GM12872 (cell line): ENCODE measurements at regions not wholly inside any gene's neighbourhood (a gene's known extent, or its start where the extent isn't known, plus 50 kb on each side); places are given as distances from the start of the nearest gene placed in this dataset.

Experiments used
- TF ChIP-seq, protein P1 (sequence below): IDR thresholded peaks from 3 replicates; pipeline ENCODE4 v1.5.1; 2011; ENCODE audit warnings: low read depth, mild to moderate bottlenecking, low read length, moderate library complexity; ENCODE audit not compliant: insufficient read depth

DNA sequence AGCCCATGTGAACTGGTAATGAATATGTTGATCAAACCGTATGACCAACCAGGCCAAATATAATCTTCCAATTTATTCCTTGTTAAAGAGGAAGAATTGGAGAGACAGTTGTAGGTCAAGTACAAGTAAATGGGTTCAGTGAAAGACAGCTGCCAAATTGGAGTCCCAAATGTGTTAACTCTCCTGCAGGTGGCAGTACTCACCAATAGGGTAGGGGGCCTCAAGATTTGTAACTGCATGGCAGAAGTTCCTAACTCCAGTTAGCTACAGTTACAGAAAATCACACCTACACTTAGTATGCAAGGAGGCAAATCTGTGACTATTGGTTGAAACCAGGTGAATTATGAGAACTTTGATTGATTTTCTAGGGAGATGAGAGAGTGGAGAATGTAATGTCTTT is 278.0 kb downstream of the ZBBX start:
- TF ChIP-seq, protein P1, sequence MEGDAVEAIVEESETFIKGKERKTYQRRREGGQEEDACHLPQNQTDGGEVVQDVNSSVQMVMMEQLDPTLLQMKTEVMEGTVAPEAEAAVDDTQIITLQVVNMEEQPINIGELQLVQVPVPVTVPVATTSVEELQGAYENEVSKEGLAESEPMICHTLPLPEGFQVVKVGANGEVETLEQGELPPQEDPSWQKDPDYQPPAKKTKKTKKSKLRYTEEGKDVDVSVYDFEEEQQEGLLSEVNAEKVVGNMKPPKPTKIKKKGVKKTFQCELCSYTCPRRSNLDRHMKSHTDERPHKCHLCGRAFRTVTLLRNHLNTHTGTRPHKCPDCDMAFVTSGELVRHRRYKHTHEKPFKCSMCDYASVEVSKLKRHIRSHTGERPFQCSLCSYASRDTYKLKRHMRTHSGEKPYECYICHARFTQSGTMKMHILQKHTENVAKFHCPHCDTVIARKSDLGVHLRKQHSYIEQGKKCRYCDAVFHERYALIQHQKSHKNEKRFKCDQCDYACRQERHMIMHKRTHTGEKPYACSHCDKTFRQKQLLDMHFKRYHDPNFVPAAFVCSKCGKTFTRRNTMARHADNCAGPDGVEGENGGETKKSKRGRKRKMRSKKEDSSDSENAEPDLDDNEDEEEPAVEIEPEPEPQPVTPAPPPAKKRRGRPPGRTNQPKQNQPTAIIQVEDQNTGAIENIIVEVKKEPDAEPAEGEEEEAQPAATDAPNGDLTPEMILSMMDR, result peak; percentile 39; the same call in 1 of the 3 replicates

DNA sequence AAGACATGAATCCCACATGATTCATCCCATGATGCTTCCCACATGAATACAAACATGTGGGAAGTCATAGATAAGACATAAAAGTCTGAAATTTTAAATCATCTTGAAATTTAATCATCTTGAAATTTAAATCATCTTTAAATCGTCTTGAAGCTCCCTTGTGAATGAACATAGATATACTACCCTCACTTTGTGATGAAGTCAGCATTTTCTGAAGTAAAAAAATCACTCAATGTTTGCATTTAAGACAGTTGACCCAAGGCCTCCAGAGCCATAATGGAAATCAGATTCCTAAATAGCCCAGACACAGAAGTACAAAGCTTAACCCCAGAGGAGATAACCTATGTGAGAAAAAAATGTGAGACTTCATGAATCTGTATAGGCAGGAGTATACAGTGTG is 279.4 kb downstream of the ZBBX start:
- TF ChIP-seq, protein P1, result no peak

DNA sequence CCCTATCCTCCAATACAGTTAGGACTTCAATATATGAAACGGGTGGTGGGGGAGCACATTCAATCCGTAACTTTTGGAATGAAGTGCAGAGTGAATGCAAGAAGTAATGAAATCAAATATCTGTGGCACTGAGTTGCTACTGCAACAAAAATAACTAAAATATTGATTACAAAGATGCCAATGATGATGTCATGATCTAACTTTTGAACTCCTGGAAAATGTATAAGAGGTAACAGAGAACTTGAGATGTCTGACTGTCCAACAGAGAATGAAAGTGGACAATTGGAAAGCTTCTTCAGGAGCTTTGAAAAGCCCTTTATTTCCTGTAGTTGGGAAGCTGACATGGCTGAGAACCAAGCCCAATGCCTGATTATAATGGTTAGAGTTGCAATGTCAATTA is 279.9 kb downstream of the ZBBX start:
- TF ChIP-seq, protein P1, result no peak

DNA sequence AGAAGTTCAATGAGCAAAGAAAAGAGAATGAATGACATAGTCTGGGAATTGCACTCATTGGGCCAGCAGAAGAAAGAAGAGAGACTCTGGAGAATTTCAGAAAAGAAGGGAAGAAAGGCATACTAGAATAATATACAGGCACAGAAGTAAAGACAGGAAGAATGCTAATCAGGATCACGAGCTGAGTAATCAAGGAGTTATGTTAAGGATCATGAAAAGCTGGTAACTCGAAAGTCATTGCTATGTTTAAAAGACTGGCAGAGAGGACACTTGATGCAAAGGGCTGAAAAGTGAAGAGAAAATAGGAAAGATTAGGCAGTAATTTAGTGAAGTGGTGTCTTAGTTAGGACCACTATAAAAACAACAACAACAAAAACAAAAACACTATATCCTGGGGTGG is 284.1 kb downstream of the ZBBX start:
- TF ChIP-seq, protein P1, result no peak

DNA sequence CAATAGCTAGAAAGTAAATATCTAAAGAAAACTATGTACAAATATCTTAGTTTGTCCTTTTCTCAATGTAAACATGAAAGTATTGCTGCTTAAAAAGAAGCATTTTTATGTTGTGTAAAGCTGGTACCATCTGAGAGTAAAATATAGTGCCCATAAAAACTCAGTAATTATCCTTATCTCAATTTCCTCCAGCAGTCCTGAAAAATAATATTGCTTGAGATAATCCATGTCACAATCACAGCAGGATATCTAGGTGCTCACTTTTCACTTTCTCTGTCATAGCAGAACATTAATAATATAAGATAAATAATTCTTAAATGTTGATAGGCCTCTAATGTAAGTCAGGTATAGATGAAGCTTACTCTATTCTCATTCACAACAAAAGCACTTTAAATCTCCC is 285.5 kb downstream of the ZBBX start:
- TF ChIP-seq, protein P1, result no peak

DNA sequence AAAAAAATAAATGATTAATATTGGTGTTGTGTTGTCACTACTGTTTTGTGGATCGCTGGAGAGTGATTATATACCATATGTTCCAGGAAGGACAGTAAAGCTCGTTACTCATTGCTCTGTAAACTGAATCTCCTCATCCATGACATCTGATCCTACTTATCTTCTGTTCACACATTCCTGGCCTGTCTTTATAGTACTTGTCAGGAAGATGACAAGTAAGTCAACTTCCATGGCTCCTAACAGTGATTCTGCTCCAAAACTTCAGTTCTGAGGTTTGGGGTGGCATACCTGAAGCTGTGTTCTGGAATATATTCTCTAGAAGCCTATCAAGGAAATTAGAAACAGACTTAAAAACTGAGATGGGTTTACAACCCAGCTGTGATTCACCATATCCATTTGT is 288.9 kb downstream of the ZBBX start:
- TF ChIP-seq, protein P1, result no peak

DNA sequence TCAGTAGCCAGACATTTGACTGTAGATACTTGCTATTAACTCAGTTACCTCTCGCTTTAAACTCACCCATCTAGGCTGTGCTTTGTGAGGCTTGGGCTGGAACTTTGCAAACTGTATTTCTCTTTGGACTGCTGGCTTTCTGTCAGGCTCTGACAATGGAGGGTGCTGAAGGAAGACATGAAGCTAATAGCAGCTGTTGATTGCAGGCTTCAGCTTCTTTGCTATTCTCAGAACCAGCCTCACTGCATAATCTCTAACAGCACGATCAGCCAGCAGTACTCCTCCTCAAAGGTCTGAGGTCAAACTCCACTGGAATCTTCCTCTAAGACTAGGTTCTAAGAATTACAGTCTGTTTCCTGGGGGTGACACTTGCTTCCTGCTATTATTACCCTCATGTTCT is 295.6 kb downstream of the ZBBX start:
- TF ChIP-seq, protein P1, result no peak

DNA sequence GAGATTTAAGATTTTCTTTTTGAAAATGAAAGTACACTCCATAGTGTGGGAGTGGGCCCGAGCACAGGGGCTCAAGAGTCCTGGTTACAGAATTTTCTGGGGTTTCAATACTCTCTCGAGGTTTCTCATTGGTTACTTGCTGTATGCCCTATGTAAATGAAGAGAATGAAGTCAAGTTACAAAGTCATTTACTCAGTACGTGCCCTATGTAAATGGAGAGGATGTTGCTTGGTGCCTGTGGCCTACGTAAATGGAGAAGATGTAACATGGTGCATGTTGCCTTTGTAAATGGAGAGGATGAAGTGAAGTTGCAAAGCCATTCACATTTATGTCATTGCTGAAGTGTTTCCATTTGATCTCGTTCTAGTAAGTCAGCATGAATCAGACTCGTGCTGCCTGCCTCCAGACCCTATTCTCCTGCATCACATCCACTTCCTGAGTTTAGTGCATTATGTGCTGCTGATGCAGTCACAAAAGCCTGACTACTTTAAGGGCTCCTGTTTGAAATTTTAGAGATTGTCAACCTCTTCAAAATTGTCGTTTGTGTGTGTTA is 302.0 kb downstream of the ZBBX start:
- TF ChIP-seq, protein P1, result no peak
